ENCODE measurements at regions not wholly inside any gene's neighbourhood (a gene's known extent, or its start where the extent isn't known, plus 50 kb on each side); places are given as distances from the start of the nearest gene placed in this dataset.
A peak's percentile ranks its signal among the peaks of the same experiment; 100 is the strongest.

DNA sequence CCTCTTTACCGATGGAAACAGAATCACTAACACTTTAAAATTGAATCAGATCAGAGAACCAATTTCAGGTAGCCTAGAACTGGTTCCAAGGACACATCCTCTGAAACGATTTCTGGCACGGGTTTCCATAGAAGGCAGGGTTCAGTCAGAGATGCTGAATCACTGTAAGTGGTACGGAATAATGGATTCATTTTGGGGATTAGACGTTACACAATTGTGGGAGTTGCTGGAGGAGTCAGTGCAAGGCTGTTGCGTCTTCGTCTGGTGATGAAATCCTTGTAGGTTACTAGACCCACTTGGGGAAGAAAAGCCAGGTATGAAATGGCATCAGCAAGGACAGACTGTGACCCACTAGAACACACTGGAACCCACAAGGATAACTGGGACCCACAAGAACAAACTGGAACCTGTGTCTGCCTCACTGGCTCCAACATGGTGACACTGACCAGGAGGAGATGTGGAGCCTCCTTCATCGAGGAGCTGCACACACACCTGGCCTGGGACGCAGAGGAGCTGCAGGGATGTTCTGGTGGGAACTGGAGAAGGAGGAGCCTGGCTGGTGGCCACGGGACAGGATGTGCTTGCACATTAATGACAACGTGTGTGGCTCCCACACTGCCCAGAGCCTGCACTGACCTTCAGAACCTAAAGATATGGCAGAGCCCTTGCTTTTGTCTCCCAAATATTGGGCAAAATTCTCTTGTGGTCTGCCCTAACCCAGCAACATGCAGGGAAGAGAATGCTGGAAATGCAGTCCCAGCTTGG lies 105.1 kb downstream of the TRAPPC11 start:
- no peak for DNase-seq

DNA sequence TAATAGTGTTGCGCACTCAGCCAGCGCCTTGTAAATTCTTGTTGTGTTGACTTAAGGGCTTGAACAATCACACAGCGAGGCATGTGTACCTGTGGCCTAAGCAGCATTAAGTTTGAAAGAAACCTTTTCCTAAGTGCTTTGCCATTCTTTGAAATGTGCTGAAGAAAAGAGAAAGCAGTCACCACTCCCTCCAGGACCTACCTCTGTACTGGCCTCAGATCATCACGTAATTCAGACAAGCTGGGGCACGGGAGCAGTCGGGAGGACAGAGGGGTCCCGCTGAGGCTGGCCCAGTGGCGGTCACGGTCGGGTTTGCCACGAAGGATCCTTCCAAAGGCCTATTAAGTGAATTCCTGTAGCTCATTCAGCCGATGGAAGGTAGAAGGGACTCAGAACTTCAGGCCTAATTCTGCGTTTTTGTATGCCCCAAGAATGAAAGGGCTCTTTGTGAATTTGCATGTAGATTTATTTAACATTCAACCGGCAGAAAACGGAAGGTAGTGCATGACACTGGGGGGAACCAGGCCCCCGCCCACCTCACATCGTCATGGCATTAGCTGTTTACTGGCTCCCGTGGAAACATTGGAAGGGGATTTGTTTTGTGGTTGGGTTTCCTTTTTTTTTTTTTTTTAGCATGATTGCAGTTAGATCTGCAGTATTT lies 106.3 kb downstream of the TRAPPC11 start:
- DNase-seq, result no peak

GRCh38 chr4:183766140-183766539 lies 107.0 kb downstream of the TRAPPC11 start:
- DNase-seq, result no peak

GRCh38 chr4:183770906-183771305 lies 111.8 kb downstream of the TRAPPC11 start:
- peak; percentile 34 for DNase-seq

- DNase-seq, result no peak
Measured at GRCh38 chr4:183772361-183772760, 113.3 kb downstream of the TRAPPC11 start.

GRCh38 chr4:183773790-183774189 lies 114.7 kb downstream of the TRAPPC11 start:
- no peak for DNase-seq

DNA sequence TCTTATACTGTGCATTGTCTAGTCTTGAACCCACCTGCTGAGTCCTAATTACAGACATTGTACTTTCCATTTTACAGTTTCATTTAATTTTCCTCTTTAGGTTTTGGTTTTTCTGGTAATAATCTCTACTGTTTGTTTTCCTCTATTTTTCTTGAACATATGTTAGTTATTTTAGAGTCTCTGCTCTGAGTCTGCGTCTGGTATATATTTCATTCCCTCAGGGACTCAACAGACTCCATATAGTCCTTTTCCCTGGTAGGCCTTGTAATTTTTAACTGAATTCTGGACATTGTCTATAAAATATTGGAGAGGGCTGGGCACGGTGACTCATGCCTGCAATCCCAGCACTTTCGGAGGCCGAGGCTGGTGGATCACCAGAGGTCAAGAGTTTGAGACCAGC lies 121.8 kb upstream of the STOX2 start:
- DNase-seq, result no peak

- no peak for DNase-seq
Measured at GRCh38 chr4:183783991-183784553, 121.0 kb upstream of the STOX2 start.

GRCh38 chr4:183788308-183788905 lies 116.7 kb upstream of the STOX2 start:
- no peak for DNase-seq

DNA sequence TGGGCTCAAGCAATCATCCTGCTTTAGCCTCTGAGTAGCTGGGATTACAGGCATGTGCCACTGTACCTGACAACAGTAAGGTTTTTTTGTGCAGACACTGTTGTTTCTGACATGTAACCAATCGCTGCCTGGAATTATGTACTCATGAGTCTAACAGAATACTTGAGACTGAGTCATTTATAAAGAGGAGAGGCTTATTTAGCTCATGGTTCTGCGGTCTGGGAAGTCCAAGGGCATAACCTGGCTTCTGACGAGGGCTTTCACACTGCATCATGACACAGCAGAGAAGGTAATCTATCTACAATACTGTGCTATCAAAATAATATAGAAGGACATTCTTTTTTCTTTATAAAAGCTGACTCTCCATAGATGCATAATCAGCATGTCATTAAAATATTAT lies 115.5 kb upstream of the STOX2 start:
- no peak for DNase-seq

DNA sequence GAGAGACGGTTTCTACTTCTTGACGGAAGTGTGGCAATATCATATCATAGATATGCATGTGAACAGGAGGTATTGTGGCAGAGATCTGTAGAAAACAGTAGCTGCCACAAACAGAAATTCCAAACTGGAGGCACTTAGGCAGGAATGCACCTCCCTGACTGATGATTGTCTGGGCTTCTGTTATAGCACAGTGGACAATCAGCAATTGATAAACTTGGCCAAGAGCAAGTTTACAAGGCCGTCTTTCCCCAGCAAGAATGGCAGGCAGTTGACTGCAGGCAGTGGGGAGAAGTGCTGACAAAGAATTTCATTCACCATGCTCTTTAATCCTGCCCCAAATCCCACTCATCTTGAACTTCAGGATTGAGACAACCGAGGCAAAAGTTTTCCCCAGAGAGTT lies 114.4 kb upstream of the STOX2 start:
- DNase-seq, result no peak

GRCh38 chr4:183797011-183797444 lies 108.1 kb upstream of the STOX2 start:
- peak; percentile 41 for DNase-seq

DNA sequence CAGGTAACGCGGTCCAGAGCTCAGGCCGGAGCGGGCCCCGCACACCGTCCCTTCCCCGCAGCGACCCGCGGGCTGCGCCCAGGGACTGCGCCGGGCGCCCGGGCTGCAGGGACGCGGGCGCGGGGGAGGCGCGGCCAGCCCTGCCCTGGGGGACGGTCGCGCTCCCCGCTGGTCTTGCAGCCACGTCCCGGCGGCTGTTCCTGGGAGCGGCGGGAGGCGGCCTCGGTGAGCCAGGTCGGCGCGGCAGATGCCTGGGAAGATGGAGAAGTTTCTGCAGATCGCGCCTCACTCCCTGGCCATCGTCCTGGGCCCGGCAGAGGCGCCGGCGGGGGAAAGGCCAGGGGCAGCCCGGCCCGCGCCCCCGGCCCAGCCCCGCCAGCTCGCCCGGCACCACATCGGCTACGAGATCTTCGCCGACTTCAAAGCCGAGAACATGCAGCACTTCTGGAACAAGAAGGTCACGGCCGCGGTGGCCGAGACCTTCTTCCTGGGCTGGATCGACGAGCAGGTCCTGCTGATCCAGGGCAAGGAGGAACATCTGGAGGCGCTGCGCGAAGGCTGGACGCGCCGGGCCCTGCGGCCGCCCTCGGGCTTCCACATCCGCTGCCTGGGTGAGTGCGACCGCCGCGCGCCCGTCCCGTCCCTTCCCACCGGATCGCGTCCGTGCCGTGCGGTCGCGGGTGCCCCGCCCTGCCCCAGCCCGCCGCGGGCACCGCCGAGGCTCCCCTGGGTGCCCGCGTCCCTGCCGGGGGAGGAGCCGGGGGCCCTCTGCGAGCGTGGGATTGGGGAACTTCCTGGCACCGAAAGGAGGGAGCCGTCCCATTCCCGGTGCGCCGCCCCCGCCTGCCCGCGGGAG lies 107.4 kb upstream of the STOX2 start:
- DNase-seq, result no peak

DNA sequence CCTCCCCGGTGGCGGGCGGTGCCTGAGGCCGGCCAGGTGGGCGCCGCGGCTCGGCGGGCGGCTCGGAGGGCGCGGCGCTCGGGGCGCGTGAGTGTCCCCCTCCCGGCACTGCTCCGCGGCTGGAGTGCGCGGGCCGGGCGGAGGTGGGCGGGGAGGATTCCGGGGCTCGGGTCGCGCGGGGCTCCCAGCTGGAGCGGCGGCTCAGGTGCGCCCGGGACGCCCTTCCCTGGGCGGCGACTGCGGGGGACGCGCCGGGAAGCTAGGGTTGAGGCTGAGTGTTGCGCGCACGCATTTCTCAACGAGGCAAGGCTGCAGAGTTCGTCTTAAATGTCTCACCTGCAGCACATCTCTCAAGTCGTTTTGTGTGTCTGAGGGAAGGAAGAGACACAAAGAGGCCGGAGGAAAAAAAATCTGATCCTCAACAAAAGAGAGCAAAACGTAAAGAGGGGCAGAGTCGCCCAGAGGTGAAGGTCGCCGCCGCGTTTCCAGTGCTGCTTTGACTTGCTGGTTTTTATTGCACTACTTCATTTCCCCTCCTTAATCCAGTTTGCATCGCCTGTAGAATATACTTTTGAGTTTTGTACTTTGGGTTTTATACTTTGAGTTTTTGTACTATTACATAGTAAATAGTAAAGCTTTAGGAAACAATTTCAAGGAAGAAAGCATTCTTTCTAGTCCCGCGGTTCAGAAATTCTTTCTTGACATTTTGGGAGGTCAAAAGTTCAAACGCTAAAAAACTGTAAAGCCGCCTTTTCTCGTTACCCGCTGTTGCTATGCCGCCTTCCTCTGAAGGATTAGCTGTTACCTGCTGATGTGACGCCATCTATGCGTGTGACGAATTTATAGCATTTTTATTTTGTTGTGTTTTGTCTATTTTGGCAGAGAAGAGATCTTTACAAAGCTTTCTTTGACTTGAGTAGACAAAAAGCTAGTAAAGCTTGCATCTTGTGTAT lies 106.5 kb upstream of the STOX2 start:
- no peak for DNase-seq

DNA sequence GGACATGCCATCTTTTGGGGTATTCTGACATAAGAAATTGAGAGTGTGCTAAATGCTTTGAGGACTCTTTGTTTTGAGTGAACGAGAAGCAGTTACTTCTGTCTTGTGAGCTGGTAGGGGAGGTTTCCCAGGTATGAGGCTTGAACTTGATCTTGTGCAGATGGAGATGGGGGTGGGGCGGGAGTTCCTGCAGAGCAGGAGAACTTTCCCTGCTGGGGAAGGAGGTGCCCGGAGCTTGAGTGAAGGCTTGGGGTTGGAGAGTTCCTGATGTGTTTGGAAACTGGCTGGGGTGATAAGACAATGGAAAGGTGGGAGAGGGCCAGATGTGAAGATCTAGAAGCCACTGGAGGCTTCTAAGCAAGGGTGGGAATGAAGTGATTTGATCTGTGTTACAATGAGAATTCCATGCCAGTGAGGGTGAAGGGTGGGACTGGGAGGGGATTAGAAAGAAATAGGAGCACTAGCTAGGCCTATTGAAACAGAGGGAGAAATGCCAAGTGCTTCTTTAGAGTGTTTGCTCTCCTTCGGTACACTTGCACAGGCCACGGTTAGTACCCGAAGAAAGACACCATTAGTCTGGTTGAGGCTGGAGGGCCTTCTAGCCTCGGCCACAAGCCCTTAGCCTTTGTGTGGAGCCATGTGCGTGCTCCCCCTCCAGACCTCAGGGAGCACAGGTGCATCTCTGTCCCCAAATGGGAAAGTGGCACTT lies 103.5 kb upstream of the STOX2 start:
- DNase-seq, result peak; percentile 80

- DNase-seq, result no peak
Measured at GRCh38 chr4:183806341-183806740, 98.8 kb upstream of the STOX2 start.

GRCh38 chr4:183807420-183808096 lies 97.5 kb upstream of the STOX2 start:
- DNase-seq, result no peak

DNA sequence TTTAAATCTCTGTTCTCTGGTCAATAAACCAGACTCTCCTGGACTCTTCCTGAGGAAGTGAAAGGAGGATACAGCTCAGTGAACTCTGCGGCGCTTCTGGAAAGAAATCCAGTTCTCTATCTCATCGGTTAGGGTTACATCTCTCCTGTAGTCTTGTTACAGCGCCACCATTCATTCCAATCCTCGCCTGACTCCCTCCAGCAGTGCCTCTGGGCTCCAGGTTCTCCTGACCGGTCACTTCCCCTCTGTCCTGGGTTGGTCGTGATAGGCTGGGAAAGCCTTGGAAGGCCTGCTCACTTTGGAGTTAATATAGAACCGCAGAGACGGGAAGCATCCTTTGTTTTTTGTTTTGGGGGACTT lies 97.0 kb upstream of the STOX2 start:
- DNase-seq, result no peak

DNA sequence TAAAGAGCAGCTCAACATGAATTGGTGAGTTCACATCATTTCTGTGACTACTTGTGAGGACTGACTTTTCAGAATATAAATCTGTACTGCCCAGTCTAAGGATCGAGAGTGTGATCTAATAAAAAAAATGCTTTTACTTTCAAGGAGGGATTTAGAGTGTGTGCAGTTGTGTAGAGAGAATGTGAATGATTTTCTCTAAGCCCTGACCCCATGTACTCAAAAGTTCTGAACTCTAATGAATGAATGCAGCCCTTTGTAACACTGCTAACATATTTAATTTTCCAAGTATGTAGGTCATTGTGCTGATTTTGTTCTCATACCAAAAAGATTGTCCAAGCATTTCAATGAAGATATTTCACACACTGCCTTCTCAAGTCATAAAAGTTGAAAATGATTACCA lies 92.5 kb upstream of the STOX2 start:
- DNase-seq, result no peak

GRCh38 chr4:183814461-183814860 lies 90.6 kb upstream of the STOX2 start:
- DNase-seq, result no peak

GRCh38 chr4:183816077-183816476 lies 89.0 kb upstream of the STOX2 start:
- DNase-seq, result no peak
